ENCODE measurements at regions not wholly inside any gene's neighbourhood (a gene's known extent, or its start where the extent isn't known, plus 50 kb on each side); places are given as distances from the start of the nearest gene placed in this dataset.

DNA sequence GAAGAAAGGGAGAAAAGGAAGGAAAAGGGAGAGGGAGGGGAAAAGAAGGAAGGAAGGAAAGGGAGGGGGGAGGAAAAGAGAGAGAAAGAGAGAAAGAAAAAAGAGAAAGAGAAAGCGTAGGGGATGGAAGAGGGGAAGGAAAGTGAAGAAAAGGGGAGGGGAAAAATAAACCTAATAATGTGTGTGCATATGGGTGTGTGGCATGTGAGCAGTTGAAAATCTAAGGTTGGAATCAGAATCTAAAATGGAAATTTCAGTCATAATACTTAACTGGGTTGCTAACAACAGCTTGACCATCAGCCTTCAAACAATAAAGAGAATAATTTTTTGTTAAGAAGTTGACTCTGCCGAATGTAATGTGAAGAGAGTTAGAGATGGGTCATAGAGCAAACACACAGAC, 407.9 kb upstream of the SLC14A2 start:
- TF ChIP-seq, protein P1, sequence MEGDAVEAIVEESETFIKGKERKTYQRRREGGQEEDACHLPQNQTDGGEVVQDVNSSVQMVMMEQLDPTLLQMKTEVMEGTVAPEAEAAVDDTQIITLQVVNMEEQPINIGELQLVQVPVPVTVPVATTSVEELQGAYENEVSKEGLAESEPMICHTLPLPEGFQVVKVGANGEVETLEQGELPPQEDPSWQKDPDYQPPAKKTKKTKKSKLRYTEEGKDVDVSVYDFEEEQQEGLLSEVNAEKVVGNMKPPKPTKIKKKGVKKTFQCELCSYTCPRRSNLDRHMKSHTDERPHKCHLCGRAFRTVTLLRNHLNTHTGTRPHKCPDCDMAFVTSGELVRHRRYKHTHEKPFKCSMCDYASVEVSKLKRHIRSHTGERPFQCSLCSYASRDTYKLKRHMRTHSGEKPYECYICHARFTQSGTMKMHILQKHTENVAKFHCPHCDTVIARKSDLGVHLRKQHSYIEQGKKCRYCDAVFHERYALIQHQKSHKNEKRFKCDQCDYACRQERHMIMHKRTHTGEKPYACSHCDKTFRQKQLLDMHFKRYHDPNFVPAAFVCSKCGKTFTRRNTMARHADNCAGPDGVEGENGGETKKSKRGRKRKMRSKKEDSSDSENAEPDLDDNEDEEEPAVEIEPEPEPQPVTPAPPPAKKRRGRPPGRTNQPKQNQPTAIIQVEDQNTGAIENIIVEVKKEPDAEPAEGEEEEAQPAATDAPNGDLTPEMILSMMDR (IDR thresholded peaks at IDR 0.05): no peak
- no peak for TF ChIP-seq ZFX (IDR thresholded peaks at IDR 0.05; ENCODE audit: borderline replicate concordance)
- H3K27ac ChIP-seq: no peak overlapping the region

DNA sequence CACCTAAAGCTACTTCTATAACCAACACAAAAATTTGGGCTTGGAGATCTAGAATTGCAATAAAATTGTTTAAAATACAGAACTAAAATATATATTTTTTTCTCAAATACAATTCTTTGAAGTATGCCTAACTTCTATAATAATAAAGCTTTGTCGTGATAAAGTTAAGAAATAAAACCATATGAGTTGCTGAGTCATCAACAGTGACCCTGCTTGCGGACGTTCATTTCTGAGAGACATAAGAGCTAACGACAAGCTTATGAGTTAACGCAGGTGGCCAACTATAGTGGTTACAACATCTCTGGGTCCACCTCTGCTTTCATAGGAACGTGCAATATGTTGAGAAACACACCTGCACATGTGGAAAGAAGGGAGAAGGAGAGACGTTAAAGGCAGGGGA, 407.1 kb upstream of the SLC14A2 start:
- H3K27ac ChIP-seq: no peak overlapping the region
- TF ChIP-seq ZFX (IDR thresholded peaks at IDR 0.05; ENCODE audit: borderline replicate concordance): no peak
- TF ChIP-seq, protein P1 (IDR thresholded peaks at IDR 0.05): no peak

DNA sequence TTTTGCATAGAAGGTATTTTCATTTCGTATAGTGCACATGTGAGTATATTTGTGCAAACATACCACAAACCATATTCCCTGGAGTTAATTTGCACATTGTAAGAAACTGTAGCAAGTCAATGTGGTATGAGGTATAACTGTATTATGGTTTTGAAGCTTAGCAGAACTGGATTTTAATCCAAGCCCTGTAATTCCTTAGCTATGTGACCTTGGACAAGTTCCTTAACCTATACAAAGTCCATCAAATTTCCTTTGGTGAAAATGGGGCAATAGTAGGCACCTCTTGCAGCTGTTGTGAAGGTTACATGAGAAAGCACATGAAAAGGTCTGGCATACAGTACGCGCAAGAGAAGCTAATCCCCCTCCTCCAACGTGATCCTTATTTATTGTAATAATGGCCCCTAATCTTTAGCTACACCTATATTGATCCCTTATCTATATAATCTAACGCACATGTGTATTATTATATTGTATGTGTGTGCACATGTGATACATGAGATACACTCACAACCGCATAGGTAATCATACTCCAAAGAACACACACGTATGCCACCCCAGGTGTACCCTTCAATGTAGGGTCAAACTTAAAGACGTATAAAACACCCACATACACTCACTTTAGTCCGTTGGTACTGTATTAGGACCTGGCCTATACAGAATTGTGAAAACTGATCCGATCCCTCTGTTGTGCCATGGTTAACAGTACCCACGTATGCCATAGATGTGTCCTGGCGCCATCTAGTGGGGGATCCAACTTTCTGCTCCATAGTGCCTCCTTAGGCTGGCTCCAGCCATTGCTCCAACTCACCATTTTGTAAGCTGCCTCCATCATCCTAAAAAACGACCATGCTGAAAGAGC, 402.9 kb upstream of the SLC14A2 start:
- TF ChIP-seq, protein P1 (IDR thresholded peaks at IDR 0.05): peak; percentile 95
- TF ChIP-seq ZFX (IDR thresholded peaks at IDR 0.05; ENCODE audit: borderline replicate concordance): no peak
- H3K27ac ChIP-seq: no peak overlapping the region

DNA sequence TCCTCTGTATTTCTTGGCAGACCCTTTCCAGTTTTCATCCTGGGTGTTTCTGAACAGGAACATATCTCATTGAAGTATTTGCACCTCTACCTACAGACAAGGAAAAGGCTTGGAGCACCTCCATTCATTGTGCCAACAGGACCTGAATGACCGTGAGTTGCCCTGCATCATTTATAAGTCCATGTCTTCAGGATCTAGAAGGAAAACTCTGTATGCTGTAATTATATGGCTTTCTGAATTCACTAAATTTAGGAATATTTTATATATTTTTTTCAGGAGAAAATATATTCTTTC, 402.3 kb upstream of the SLC14A2 start:
- no peak overlapping the region for H3K27ac ChIP-seq
- TF ChIP-seq, protein P1 (IDR thresholded peaks at IDR 0.05): peak; percentile 60
- no peak for TF ChIP-seq ZFX (IDR thresholded peaks at IDR 0.05; ENCODE audit: borderline replicate concordance)

DNA sequence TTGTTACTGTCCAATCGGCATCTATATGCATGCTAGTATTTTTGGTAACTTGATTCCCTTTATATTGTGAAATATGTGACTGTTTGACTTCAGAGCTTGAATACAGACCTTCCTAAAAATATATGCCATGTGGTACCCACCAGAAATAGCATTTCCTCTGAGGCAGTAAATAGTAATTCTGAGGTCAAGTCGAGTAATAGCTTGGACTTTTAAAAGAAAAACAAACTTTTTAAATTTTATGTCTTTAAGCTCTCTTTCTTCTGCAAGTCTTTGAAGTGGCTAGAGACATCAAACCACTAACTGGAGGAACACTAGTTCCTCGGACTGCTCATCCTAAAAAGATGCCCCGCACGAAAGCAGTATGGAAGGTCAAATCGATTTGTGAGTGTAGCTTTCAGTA, 396.8 kb upstream of the SLC14A2 start:
- no peak for TF ChIP-seq ZFX (IDR thresholded peaks at IDR 0.05; ENCODE audit: borderline replicate concordance)
- TF ChIP-seq, protein P1 (IDR thresholded peaks at IDR 0.05): no peak
- no peak overlapping the region for H3K27ac ChIP-seq

DNA sequence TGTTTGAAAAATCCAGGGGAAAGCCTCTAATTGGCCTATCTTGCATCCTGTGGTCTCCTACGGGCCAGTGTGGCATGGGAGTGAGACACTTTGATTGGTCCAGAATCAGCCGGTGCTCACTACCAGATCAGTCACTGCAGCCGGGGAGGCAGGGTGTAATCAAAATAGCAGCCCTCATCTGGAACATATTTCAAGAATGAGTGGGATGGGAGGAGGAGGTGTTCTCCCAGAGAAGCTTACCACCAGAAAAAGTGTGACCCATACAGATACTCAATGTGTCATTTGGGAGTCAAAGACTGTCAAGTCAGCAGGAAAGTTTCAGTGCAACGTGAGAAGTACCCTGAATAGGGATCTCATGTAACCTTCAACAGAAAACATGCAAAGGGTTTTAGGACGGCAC, 393.9 kb upstream of the SLC14A2 start:
- no peak for TF ChIP-seq ZFX (IDR thresholded peaks at IDR 0.05; ENCODE audit: borderline replicate concordance)
- TF ChIP-seq, protein P1 (IDR thresholded peaks at IDR 0.05): no peak
- no peak overlapping the region for H3K27ac ChIP-seq

DNA sequence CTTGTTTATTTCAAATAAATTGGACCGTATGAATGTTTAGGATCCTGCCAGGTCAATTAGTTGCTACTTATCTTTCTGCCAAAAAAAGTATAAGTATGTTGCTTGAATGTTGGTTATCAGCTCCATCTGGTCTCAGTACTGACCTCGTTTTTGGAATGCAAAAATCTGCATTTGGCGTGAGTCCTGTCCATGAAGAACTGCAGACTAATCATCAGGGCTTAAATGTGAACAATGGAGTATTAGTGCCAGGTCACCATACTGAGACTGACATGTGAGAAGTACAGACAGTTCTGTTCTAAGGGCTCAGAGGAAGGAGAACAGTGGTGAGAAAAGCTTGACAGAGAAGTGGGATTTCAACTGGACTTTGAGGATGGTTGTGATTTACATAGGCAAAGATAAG, 393.1 kb upstream of the SLC14A2 start:
- H3K27ac ChIP-seq: no peak overlapping the region
- no peak for TF ChIP-seq ZFX (IDR thresholded peaks at IDR 0.05; ENCODE audit: borderline replicate concordance)
- TF ChIP-seq, protein P1 (IDR thresholded peaks at IDR 0.05): no peak

Measured in 22Rv1 (cell line).